HG02588 (cell line): ENCODE measurements at regions not wholly inside any gene's neighbourhood (a gene's known extent, or its start where the extent isn't known, plus 50 kb on each side); places are given as distances from the start of the nearest gene placed in this dataset.

Source experiments
- ATAC-seq: cut with Tn5 transposase; IDR thresholded peaks from one replicate; pipeline ENCODE4 v1.9.1; 2021; ENCODE audit warnings: mild to moderate bottlenecking, moderate library complexity; ENCODE audit not compliant: unreplicated experiment

DNA sequence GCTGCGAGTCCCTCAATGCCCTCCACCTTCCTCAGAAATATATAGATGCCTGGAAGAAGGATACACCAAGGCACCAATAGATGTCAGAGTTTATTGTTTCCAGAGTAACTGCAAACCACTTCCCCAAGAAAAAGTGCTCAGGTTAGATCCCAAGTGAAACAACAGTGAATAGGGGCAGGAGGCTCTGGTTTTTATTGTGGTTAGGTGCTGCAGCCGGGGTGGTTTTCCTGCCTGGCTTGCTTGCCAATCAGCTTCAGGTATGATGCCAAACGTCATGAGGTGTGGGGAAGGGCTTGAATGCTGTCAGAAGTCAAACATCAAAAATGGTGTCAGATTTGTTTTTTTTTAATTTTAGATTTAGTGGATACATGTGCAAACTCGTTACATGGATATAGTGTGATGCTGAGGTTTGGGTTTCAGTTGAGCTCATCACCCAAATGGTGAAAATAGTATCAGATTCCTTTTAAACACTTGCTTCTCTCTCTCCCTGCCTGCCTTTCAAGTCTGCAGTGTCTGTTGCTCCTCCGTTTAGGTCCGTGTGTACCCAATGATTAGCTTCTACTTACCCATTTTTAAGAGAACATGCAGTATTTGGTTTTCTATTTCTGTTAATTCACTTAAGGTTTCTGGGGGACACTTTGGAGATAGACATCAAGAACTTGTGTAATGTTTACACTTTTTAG, 1317.0 kb downstream of the MRPL39 start:
- ATAC-seq, result no peak

DNA sequence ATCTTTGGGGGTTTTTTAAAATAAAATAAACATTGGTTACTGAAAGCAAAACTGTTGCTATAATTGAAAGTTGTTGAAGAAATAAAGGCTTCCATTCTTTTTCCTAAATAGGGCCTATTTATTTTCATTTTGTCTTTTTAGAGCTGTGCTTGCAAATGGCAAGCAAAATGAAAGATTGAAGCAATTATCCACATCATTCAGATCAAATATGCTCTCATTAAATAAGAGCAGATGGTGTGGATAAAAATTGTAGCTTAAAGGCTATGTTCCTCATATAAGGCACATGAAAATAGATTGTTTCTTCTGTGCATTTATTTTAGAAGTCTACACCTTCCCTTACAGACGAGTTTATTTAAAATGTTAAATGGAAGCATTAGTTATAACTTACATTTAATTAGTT, 1317.7 kb downstream of the MRPL39 start:
- ATAC-seq, result no peak

DNA sequence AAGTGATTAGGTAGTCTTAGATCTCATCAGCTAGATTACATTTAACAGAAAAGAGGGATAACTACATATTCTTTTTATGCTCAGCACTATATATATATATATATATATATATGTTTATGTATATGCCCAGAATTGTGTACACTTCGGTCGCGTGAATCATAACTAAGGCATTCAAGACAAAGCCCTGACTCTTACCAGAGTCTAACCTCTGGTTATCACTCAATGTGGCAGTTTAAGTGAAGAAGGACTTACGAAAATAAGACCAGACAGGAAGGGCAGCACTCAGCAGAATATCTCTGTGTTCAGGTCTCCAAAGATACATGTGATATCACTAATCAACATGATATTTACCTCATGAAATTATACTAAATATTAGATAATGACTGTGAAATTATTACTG, 1326.7 kb downstream of the MRPL39 start:
- ATAC-seq, result no peak

GRCh38 chr21:24278711-24279110, 1328.6 kb downstream of the MRPL39 start:
- no peak for ATAC-seq

DNA sequence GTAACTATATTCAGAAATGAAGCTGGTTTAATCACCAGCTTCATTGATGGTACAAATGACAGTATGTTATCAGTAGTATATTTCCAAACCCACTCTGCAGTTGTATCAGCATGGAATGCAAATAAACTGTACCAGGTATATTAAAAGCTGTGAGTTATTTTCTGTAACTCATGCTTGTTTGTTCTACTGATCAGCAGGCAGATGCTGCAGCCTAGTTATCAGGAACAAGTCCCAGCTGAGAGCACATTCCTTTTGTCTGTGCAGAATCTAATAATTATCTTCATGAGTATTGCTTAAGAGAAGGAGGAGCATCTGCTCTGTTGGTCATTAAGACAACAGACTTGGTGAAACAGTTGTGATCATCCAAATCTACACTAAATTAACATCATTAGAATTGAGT, 1331.1 kb downstream of the MRPL39 start:
- no peak for ATAC-seq

- ATAC-seq, result no peak
Measured at GRCh38 chr21:24275616-24276015, 1331.7 kb downstream of the MRPL39 start.

DNA sequence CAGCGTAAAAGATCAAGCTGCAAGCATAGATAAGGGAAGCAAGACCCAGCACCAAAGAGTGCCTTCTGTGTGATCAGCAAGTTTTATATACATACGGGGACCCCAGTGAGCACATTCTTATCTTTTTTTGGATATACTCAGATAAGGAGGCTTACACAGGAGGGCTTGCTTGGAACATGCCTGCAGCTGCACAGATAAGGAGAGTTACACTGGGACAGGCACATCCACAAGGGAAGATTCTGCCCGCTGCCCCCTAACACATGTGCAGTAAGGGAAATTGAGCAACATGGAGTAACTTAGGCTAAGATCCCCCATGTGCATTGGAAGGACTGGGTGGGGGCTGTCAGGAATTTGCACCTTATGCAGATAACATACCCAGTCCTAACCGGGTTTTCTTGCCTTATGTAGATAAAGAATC, 1334.8 kb downstream of the MRPL39 start:
- no peak for ATAC-seq

DNA sequence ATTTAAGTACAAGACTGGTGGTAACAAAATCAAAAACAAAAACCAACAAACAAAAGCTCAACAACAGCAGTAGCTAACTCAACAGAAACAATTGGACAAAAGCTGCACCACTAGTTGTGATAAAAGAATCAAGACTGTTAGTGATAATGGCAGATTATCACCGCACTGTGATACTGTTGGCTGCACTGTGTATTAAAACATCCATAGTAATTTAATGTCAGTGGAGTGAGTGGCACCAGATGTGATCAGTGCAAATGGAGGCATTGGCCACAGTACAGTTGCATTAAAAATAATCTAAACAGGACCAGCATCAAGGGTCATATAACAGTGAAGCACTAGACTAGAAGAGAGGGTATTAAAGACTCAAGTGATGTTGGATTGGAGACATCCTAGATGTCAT, 1341.3 kb downstream of the MRPL39 start:
- no peak for ATAC-seq

- no peak for ATAC-seq
Measured at GRCh38 chr21:24260751-24261150, 1346.5 kb downstream of the MRPL39 start.

DNA sequence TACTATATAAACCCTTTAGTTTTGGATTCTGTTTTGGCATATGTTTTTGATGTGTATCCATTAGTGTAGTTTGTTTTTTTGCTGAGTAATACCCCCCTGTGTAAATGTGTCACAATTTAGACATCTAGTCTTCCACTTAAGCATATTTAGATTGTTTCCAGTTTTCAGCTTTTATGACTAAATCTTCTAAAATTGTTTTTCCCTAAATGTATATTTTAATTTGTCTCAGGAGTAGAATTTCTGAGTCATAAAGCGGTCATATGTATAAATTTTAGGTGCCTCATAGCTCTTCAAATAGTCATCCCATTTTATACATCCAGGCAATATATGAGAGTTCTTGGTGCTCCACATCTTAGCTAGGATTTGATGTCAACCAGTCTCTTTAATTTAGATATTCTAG, 1348.0 kb downstream of the MRPL39 start:
- no peak for ATAC-seq

DNA sequence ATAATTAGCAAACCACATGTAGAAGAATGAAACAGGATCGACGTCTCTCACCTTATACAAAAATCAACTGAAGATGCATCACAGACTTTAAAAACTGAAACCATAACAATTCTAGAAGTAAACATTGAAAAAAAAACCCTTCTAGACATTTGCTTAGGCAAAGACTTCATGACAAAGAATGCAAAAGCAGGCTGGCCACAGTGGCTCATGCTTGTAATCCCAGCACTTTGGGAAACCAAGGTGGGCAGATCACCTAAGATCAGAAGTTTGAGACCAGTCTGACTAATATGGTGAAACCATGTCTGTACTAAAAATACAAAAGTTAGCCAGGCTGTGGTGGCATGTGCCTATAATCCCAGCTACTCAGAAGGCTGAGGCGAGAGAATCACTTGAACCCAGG, 1351.7 kb downstream of the MRPL39 start:
- ATAC-seq, result no peak

DNA sequence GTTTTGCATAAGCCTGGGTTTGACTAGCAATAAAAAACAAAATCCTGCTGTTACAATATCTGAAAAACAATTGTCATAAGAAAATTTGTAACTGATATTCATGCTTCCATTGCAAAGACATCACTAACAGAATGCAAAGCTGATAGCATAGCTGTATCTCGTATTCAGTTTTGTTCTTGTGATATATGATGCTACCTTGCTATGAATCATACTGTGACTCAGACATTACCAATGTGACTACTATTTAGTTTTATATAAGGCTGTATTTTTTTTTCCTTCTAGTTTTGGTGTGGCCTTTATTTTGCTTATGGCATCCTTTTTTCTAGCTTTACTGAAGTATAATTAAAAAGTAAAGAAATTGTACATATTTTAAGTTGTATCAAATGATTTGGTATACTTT, 1381.8 kb downstream of the MRPL39 start:
- ATAC-seq, result no peak

DNA sequence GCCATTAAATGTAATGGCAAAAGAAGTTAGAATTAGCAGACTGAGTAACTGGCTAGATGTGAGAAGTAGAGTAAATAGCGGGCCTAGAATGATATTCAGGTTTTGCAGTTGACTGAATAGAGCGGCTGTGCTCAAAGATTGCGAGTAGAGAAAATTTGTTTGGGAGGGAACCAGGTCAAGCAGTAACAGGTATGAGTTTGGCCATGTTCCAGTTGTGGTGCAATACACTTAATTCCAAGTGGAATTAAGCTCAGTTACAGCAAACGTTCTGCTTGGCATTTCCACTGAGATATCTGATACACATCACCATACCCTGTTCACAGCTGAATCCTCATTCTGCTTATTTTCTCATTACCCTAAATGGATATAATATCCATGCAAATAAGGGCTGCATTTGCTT, 1382.9 kb downstream of the MRPL39 start:
- no peak for ATAC-seq

DNA sequence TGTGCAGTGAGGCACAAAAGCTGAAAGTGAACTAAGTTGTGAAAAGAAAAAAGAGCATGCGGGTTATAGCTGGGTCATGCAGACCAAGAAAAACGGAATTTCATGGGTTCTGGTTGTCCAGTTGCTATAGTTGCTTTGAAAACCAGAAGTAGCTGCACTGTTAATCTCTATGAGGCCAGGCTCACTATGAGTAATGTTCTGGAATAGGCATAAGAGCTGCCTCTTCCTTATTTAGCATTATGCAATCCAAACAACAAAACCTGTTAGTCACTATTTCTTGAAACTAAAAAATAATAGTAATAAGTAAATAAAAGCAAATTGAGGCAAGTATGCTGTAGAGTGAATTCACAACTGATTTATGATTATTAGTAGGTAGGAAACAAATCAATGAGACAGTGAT, 1383.7 kb downstream of the MRPL39 start:
- ATAC-seq, result no peak

- no peak for ATAC-seq
Measured at GRCh38 chr21:24222676-24223075, 1384.6 kb downstream of the MRPL39 start.

DNA sequence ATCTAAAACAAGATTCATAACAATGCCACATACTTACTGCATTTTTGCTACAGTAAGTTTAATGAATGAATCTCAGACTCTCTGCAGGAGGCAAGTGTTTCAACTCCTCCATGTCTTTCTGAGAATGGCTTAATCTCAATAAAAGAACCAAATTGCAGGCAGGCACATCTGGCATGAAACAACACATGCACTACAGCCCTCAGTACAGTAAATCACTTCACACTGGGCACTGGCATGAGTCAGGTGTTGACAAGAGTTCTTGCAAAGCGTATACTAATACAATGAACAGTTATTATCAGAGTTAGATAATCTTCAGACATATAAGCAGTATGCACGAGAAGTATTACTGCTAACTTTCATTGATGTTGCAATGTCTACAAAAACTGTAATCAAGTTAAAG, 1386.8 kb downstream of the MRPL39 start:
- ATAC-seq, result no peak

GRCh38 chr21:24217151-24217550, 1390.1 kb downstream of the MRPL39 start:
- ATAC-seq, result no peak

GRCh38 chr21:24210130-24210529, 1397.2 kb downstream of the MRPL39 start:
- ATAC-seq, result no peak

DNA sequence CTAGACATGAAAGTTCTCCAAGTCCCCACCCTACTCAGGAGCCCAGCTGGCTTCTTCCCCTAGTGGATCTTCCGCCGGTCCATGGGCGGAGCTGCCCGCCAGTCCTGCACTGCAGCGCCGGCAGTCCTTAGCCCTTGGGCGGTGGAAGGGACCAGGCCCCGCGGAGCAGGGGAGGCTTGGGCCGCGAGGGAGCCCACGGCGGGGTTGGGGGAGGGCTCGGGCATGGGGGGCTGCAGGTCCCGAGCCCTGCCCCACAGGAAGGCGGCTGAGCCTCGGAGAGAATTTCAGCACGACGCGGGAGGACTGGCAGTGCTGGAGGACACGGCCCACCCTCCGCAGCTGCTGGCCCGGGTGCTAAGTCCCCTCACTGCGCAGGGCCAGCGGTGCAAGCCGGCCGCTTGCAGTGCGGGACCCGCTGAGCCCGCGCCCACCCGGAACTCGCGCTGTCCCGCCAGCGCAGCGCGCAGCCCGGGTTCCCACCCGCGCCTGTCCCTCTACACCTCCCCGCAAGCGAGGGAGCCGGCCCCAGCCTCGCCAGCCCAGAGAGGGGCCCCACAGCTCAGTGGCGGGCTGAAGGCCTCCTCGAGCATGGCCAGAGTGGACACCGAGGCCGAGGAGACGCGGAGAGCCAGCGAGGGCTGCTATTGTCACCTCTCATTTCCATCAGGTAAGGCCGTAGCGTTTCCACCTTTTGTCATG, 1398.6 kb downstream of the MRPL39 start:
- ATAC-seq, result no peak

DNA sequence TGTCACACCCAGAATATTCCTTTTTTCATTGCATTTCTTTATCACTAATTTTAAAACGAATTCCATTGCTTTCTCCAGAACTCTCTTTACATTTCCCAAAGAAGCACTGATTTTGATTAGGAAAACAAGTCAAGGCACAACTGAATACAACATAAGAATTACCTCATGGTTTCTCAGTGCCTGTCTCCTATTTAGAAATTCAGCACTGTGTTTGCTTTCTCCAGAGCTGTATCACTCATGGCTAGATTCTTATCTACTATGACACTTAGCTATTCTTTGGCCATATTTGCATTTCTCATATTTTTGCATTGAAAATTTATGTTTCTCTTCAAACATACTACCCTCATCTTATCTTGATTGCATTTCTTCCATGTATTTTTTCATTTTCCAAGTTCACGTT, 1402.0 kb downstream of the MRPL39 start:
- ATAC-seq, result no peak

- ATAC-seq, result no peak
Measured at GRCh38 chr21:24204641-24205040, 1402.6 kb downstream of the MRPL39 start.

- ATAC-seq, result peak; percentile 54
Measured at GRCh38 chr21:24200052-24200451, 1407.2 kb downstream of the MRPL39 start.

GRCh38 chr21:24197923-24198322, 1409.4 kb downstream of the MRPL39 start:
- no peak for ATAC-seq
